Keratinocyte (primary cell): ENCODE measurements at regions not wholly inside any gene's neighbourhood (a gene's known extent, or its start where the extent isn't known, plus 50 kb on each side); places are given as distances from the start of the nearest gene placed in this dataset.

Source experiments
- CTCF ChIP-seq, 3 experiments: IDR thresholded peaks in 1 of 3; conservative IDR thresholded peaks in 1 of 3; optimal IDR thresholded peaks in 1 of 3; 2 replicates in 2 of 3; 3 replicates in 1 of 3; pipeline versions ENCODE3 to v1.5.1; 2011; ENCODE audit warnings: low read length in 3 of 3, mild to moderate bottlenecking in 3 of 3, moderate library complexity in 2 of 3, control low read depth in 1 of 3, inconsistent platforms in 1 of 3; ENCODE audit not compliant: insufficient read depth in 2 of 3; ENCODE audit errors: extremely low read depth in 1 of 3
- EZH2 ChIP-seq: IDR thresholded peaks from one replicate; pipeline ENCODE4 v1.6.1; 2012; ENCODE audit warnings: inconsistent platforms, mild to moderate bottlenecking, low read length, moderate library complexity

- TF ChIP-seq CTCF (optimal IDR thresholded peaks at IDR 0.05 in 1 of 3, IDR thresholded peaks at IDR 0.05 in 1 of 3, conservative IDR thresholded peaks at IDR 0.05 in 1 of 3; ENCODE audit: extremely low read depth in 1 of 3, insufficient read depth in 2 of 3, low read length in 3 of 3) (no peak), EZH2 (no peak)
Measured at GRCh38 chrX:21132686-21133393, 241.4 kb upstream of the CNKSR2 start.
